ENCODE measurements at regions not wholly inside any gene's neighbourhood (a gene's known extent, or its start where the extent isn't known, plus 50 kb on each side); places are given as distances from the start of the nearest gene placed in this dataset.

- DNase-seq, result no peak
Measured at GRCh38 chr7:25642849-25643248, 414.6 kb upstream of the NPVF start.

- DNase-seq, result no peak
Measured at GRCh38 chr7:25643286-25643685, 415.0 kb upstream of the NPVF start.

GRCh38 chr7:25643770-25644394 lies 415.6 kb upstream of the NPVF start:
- DNase-seq, result no peak

- DNase-seq, result no peak
Measured at GRCh38 chr7:25646726-25647413, 418.6 kb upstream of the NPVF start.

GRCh38 chr7:25647872-25648271 lies 419.6 kb upstream of the NPVF start:
- no peak for DNase-seq

GRCh38 chr7:25652366-25652765 lies 424.1 kb upstream of the NPVF start:
- no peak for DNase-seq

GRCh38 chr7:25653384-25653783 lies 425.1 kb upstream of the NPVF start:
- no peak for DNase-seq

- DNase-seq, result no peak
Measured at GRCh38 chr7:25656071-25656470, 427.8 kb upstream of the NPVF start.

- DNase-seq, result no peak
Measured at GRCh38 chr7:25656581-25657026, 428.3 kb upstream of the NPVF start.

GRCh38 chr7:25658375-25658774 lies 430.1 kb upstream of the NPVF start:
- DNase-seq, result no peak

GRCh38 chr7:25659841-25660240 lies 431.6 kb upstream of the NPVF start:
- no peak for DNase-seq

- no peak for DNase-seq
Measured at GRCh38 chr7:25662841-25663800, 434.8 kb upstream of the NPVF start.

GRCh38 chr7:25663877-25664276 lies 435.6 kb upstream of the NPVF start:
- no peak for DNase-seq

GRCh38 chr7:25664593-25664992 lies 436.3 kb upstream of the NPVF start:
- DNase-seq, result no peak

- DNase-seq, result no peak
Measured at GRCh38 chr7:25665374-25665773, 437.1 kb upstream of the NPVF start.

- no peak for DNase-seq
Measured at GRCh38 chr7:25665903-25666670, 437.8 kb upstream of the NPVF start.

GRCh38 chr7:25666671-25667060 lies 438.4 kb upstream of the NPVF start:
- no peak for DNase-seq

GRCh38 chr7:25669281-25669781 lies 441.0 kb upstream of the NPVF start:
- no peak for DNase-seq

- DNase-seq, result no peak
Measured at GRCh38 chr7:25669961-25670841, 441.9 kb upstream of the NPVF start.

GRCh38 chr7:25671111-25671510 lies 442.8 kb upstream of the NPVF start:
- DNase-seq, result no peak

GRCh38 chr7:25672496-25672895 lies 444.2 kb upstream of the NPVF start:
- DNase-seq, result no peak

All from CD4-positive, alpha-beta T cell treated with Interleukin-10 for 1 hour (primary cell).